ENCODE measurements at regions not wholly inside any gene's neighbourhood (a gene's known extent, or its start where the extent isn't known, plus 50 kb on each side); places are given as distances from the start of the nearest gene placed in this dataset.

DNA sequence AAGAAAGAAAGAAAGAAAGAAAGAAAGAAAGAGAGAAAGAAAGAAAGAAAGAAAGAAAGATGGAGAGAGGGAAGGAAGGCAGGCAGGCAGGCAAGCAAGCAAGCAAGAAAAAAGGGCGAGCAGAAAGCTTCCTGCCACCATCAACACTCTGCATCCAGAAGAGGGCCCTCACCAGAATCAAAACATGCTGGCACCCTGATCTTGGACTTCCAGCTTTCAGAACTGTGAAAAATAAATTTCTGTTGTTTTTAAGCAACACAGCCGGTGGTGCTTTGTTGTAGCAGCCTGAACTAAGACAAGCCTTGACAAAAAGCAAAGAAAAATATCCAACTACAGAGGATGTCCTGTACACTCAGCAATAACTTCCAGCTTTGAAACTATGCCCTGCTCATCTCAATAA lies 401.7 kb downstream of the LRATD1 start:
- TF ChIP-seq, protein P1, sequence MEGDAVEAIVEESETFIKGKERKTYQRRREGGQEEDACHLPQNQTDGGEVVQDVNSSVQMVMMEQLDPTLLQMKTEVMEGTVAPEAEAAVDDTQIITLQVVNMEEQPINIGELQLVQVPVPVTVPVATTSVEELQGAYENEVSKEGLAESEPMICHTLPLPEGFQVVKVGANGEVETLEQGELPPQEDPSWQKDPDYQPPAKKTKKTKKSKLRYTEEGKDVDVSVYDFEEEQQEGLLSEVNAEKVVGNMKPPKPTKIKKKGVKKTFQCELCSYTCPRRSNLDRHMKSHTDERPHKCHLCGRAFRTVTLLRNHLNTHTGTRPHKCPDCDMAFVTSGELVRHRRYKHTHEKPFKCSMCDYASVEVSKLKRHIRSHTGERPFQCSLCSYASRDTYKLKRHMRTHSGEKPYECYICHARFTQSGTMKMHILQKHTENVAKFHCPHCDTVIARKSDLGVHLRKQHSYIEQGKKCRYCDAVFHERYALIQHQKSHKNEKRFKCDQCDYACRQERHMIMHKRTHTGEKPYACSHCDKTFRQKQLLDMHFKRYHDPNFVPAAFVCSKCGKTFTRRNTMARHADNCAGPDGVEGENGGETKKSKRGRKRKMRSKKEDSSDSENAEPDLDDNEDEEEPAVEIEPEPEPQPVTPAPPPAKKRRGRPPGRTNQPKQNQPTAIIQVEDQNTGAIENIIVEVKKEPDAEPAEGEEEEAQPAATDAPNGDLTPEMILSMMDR (IDR thresholded peaks at IDR 0.05; ENCODE audit: insufficient read depth, missing control alignments): no peak
- no peak for DNase-seq (ENCODE audit: insufficient read length, low spot score)
- no peak for FAIRE-seq

GRCh38 chr2:15034860-15035259 lies 402.3 kb downstream of the LRATD1 start:
- TF ChIP-seq, protein P1 (IDR thresholded peaks at IDR 0.05; ENCODE audit: insufficient read depth, missing control alignments): no peak
- FAIRE-seq: no peak

DNA sequence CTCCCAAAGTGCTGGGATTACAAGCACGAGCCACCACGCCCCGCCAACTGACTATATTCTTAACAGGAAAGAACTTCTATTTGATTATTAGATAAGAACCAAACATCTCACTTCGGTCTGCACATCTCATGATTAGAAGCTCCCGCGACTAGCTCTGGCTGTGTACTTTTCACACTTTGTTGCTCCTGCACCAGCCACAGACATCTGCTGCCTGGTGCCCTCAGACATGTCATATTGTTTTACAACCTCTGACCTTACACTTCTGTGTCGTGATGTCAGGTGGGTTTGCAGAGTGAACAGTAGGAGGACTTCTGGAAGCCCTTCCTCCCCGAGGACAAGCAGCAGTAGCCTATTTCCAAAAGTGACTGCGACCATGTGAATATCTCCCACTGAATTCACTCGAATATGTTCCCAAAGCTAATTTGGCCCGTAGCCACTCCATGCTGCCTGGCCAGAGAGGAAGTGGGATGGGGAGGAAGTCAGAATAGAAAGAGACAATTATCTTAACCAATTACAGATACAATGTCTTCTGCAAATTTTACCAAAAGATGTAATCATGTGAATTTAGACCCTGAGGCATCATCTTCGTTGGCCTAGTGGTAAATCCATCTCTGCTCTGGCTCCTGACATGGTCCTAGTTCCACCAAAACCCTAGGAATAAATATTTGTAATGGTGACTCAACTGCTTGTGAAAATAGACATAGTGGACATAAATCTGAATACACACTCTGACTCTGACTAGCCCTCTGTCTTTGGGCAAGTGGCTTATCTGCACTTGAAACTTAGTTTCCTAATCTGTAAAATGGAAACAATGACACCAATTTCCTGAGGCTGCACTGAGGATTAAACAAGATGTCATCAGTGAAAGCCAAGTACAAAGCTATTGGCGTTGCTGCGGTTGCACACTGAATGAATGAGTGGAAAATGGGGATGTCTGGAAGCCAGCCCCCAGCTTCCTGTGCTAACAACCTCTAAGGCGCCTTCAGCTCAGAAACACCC lies 406.1 kb downstream of the LRATD1 start:
- FAIRE-seq: no peak
- DNase-seq (ENCODE audit: insufficient read length, low spot score): no peak
- TF ChIP-seq, protein P1 (IDR thresholded peaks at IDR 0.05; ENCODE audit: insufficient read depth, missing control alignments): no peak

More at GRCh38 chr2:15034860-15035259, 402.3 kb downstream of the LRATD1 start:
- no peak for DNase-seq (ENCODE audit: insufficient read length, low spot score)

DNA sequence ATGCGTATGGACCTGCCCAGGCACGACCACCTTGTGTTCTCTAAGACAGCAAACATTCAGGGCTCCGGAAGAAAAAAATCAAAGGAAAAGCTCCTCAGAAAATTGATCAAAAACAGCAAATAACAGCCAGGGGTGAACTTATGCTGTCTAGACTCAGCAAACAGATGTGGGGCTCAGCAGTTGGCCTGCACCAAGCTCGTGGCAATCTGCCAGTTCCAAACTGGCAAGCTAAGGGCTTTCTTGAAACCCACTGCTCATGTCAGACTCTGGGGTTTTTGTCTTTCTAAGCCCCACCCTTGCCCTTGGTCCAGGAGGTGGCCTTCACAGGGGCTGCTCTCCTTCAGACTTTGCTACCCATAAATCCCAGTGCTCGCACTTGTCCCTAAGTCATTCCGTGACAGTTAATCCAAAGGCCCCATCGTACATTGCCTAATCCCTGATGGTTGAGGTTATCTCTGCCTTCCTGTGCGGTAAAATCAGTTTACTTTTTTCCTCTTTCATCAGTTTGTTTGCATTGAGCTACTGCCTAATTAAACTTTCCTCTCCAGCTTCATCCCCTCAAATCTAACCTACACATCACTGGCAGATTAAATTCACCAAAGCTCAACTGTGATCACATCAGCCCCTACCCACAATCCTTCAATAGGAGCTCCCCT lies 408.0 kb downstream of the LRATD1 start:
- no peak for FAIRE-seq
- TF ChIP-seq, protein P1 (IDR thresholded peaks at IDR 0.05; ENCODE audit: insufficient read depth, missing control alignments): no peak

DNA sequence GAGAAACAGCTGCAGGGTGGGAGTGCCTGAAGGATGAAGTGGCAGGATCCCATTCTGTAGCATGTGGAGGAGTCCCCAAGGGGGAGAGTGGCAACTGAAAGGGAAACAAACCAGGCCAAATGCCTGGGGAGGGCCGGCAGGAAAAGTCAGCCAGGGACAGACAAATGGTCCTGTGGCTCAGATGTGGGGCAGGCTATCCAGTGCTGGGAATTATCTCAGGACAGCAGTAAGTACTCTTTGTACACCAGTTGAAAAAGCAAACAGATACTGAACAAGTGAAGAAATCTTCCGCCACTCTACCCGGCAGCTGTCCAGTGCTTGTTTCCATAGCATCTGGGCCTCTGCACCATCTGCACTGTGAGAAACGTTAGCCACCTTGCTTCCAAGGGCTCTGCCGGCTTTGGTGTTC lies 408.9 kb downstream of the LRATD1 start:
- DNase-seq (ENCODE audit: insufficient read length, low spot score): no peak
- TF ChIP-seq, protein P1 (IDR thresholded peaks at IDR 0.05; ENCODE audit: insufficient read depth, missing control alignments): no peak

More for the DNA sequence above, 408.0 kb downstream of the LRATD1 start:
- no peak for DNase-seq (ENCODE audit: insufficient read length, low spot score)

GRCh38 chr2:15042801-15043217 lies 410.3 kb downstream of the LRATD1 start:
- no peak for FAIRE-seq
- TF ChIP-seq, protein P1 (IDR thresholded peaks at IDR 0.05; ENCODE audit: insufficient read depth, missing control alignments): no peak
- DNase-seq (ENCODE audit: insufficient read length, low spot score): no peak

More for the DNA sequence above, 408.9 kb downstream of the LRATD1 start:
- FAIRE-seq: no peak

Measured in D721Med (cell line).